GM23338 (cell line): ENCODE measurements at regions not wholly inside any gene's neighbourhood (a gene's known extent, or its start where the extent isn't known, plus 50 kb on each side); places are given as distances from the start of the nearest gene placed in this dataset.

Source experiments
- CREB1 ChIP-seq: fragments of 250-450 bp; sonication (Bioruptor Pico); IDR thresholded peaks from 2 replicates; pipeline ENCODE4 v1.5.0; 2020; ENCODE audit warnings: low read depth, mild to moderate bottlenecking, moderate library complexity
- CTCF ChIP-seq, 2 experiments: fragments of 200-600 bp in 1 of 2; sonication (generic) in 1 of 2; conservative IDR thresholded peaks; 2 replicates each; pipeline versions ENCODE4 v1.5.1 to v1.6.1; 2016 to 2017; ENCODE audit warnings: antibody characterized with exemption in 2 of 2, low read depth in 2 of 2, mild to moderate bottlenecking in 2 of 2, moderate library complexity in 1 of 2
- ETS1 ChIP-seq: IDR thresholded peaks from 2 replicates; pipeline ENCODE4 v1.6.1; 2016; ENCODE audit warnings: antibody characterized with exemption
- EZH2 ChIP-seq: fragments of 200-600 bp; sonication (generic); IDR thresholded peaks from one replicate; pipeline ENCODE4 v1.8.0; 2017; ENCODE audit warnings: antibody characterized with exemption, mild to moderate bottlenecking, low read depth; ENCODE audit not compliant: unreplicated experiment
- EZH2phosphoT487 ChIP-seq: fragments of 200-600 bp; sonication (generic); IDR thresholded peaks from one replicate; pipeline ENCODE4 v1.8.1; 2018; ENCODE audit warnings: antibody characterized with exemption; ENCODE audit not compliant: unreplicated experiment
- NANOG ChIP-seq: IDR thresholded peaks from 2 replicates; pipeline ENCODE4 v1.6.1; 2016; ENCODE audit warnings: antibody characterized with exemption, borderline replicate concordance
- POLR2AphosphoS5 ChIP-seq: IDR thresholded peaks from 2 replicates; pipeline ENCODE4 v1.6.1; 2016; ENCODE audit warnings: antibody characterized with exemption, low read depth
- REST ChIP-seq: IDR thresholded peaks from one replicate; pipeline ENCODE4 v1.6.1; 2018; ENCODE audit warnings: antibody characterized with exemption; ENCODE audit not compliant: unreplicated experiment
- ZNF331 ChIP-seq: fragments of 250-450 bp; sonication (Bioruptor Pico); IDR thresholded peaks from 2 replicates; pipeline ENCODE4 v1.5.0; 2020; ENCODE audit warnings: low read depth, mild to moderate bottlenecking, moderate library complexity

GRCh38 chrX:45788315-45788714 lies 587.6 kb upstream of the DIPK2B start:
- no peak for TF ChIP-seq CTCF (conservative IDR thresholded peaks at IDR 0.05; ENCODE audit: low read depth in 2 of 2)
- no peak for TF ChIP-seq POLR2AphosphoS5
- no peak for TF ChIP-seq EZH2
- no peak for TF ChIP-seq EZH2phosphoT487
- no peak for TF ChIP-seq NANOG
- no peak for TF ChIP-seq REST
- no peak for TF ChIP-seq CREB1 (CRISPR knock-in tag)
- TF ChIP-seq ZNF331 (CRISPR knock-in tag) = no peak
- no peak for TF ChIP-seq ETS1
